ENCODE measurements at regions not wholly inside any gene's neighbourhood (a gene's known extent, or its start where the extent isn't known, plus 50 kb on each side); places are given as distances from the start of the nearest gene placed in this dataset.
"Not testable (repeated sequence)": the region's sequence is repeated elsewhere in the genome, so short reads cannot be mapped to it uniquely, and the experiment has no call there.

GRCh38 chr19:28436320-28436719 lies 776.6 kb downstream of the UQCRFS1 start:
- no peak for DNase-seq (ENCODE audit: low spot score)

- DNase-seq (ENCODE audit: low spot score), result no peak
Observed at GRCh38 chr19:28435551-28436271, 777.2 kb downstream of the UQCRFS1 start.

DNA sequence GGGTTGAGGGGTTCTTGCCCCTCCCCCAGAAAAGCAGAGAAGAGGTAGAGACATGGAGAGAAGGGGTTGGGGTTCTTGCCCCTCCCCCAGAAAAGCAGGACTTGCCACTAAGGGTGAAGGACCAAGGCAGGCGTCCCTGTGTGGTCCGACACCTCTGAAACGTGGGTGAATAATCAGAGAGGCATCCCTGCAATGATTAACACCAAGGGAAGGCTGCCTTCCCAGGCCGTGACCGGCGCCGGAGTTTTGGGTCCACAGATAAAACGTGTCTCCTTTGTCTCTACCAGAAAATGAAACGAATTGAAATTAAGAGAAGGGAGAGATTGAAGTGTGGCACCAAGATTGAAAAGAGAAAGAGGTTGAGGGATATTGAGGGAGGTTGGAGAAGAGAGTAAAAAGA lies 778.2 kb downstream of the UQCRFS1 start:
- DNase-seq (ENCODE audit: low spot score), result not testable (repeated sequence)

- not testable (repeated sequence) for DNase-seq (ENCODE audit: low spot score)
Observed at GRCh38 chr19:28434365-28434764, 778.6 kb downstream of the UQCRFS1 start.

DNA sequence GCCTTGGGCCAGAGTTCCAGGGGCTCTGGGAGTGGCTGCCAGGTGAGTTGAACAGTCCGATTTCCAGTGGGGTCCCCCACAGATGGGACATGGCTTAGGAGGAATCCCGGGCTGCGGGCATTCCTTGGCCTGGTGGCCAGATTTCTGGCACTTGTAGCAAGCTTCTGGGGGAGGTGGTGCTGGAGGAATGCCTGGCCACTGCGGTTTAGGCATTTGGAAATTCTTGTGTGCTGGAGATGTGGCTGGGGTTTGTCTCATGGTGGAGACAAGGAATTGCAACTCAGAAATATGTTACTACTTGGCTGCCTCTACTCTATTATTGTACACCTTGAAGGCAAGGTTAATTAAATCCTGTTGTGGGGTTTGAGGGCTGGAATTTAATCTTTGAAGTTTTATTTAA lies 779.8 kb downstream of the UQCRFS1 start:
- DNase-seq (ENCODE audit: low spot score), result not testable (repeated sequence)

GRCh38 chr19:28430214-28430613 lies 782.7 kb downstream of the UQCRFS1 start:
- DNase-seq (ENCODE audit: low spot score), result no peak

- DNase-seq (ENCODE audit: low spot score), result no peak
Observed at GRCh38 chr19:28429356-28429755, 783.6 kb downstream of the UQCRFS1 start.

GRCh38 chr19:28428663-28429348 lies 784.1 kb downstream of the UQCRFS1 start:
- no peak for DNase-seq (ENCODE audit: low spot score)

GRCh38 chr19:28427376-28428083 lies 785.4 kb downstream of the UQCRFS1 start:
- no peak for DNase-seq (ENCODE audit: low spot score)

DNA sequence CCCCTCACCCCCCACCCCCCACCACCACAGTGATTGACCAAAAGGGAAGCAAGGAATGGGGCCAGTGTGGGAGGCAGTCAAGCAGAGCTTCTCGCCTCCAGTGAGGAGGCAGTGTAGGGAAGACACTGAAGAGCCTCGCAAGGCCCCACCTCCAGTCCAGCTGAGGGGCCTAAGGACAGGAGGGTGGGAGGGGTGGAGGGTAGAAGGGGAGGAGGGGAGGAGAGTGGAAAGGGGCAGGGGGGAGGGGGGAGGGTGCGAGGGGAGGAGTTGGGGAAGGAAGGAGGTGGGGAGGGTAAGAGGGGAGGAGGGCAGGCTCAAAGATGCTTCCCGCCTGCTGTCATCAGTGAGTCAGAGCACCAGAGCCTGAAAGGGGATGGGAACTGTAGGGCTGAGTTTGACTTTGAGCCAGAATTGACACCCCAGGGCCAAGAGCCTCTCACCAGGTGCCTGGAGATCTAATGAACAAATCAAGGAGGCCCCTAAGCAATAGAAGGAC lies 786.2 kb downstream of the UQCRFS1 start:
- DNase-seq (ENCODE audit: low spot score), result no peak

DNA sequence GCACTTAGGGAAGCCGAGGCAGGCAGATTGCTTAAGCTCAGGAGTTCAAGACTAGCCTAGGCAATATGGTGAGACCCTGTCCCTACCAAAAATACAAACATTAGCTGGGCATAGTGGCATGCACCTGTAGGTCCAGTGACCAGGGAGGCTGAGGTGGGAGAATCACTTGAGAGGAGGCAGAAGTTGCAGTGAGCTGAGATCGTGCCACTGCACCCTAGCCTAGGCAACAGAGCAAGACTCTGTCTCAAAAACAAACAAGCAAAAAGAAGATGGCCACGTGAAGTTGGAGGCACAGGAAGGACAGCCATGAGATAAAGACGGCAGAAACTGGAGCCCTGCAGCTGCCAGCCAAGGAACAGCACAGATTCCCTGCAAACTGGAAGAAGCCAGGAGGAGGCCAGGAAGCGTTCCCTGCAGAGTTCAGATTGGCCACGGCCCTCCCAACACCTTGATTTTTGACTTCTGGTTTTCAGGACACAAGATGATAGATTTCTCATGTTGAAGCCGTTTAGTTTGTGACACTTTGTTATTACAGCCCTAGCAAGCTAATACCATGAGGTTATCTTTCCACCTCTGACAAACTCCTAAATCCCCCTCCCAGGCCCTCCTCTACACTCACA lies 786.7 kb downstream of the UQCRFS1 start:
- no peak for DNase-seq (ENCODE audit: low spot score)

- no peak for DNase-seq (ENCODE audit: low spot score)
Observed at GRCh38 chr19:28425046-28425931, 787.7 kb downstream of the UQCRFS1 start.

DNA sequence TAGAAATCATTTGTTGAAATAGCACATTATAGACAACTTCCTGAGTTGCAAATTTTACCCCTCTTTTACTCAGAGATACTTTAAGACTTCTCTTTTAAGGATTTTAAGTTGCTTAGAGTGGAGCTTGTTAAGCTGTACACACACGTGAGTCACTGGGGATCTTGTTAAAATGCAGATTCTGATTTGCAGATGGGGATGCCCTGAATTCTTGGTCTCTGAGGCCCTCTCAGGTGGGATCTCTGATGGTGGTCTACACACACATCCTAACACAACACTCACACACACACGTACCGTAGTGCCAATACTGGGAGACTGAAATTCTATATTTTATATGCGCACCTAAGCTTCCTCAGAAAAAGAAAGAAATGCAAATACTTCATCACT lies 788.3 kb downstream of the UQCRFS1 start:
- no peak for DNase-seq (ENCODE audit: low spot score)

DNA sequence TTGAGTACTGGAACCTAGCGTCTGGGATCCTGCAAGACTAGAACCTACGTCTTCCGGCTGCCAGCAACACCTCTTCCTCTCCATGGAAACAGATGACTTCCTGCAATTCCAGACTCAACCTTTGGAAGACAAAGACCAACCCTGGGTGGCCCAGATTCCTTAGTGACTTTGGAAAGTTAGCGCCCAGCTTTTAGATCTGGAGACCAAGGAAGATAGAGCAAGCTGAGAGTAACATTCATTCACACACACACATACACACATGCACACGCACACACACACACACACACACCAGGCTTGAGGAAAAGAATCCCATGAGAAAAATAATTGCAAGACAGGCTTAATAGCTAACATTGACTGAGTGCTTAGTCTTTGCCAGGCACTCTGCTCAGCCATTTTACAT lies 788.9 kb downstream of the UQCRFS1 start:
- DNase-seq (ENCODE audit: low spot score), result no peak

DNA sequence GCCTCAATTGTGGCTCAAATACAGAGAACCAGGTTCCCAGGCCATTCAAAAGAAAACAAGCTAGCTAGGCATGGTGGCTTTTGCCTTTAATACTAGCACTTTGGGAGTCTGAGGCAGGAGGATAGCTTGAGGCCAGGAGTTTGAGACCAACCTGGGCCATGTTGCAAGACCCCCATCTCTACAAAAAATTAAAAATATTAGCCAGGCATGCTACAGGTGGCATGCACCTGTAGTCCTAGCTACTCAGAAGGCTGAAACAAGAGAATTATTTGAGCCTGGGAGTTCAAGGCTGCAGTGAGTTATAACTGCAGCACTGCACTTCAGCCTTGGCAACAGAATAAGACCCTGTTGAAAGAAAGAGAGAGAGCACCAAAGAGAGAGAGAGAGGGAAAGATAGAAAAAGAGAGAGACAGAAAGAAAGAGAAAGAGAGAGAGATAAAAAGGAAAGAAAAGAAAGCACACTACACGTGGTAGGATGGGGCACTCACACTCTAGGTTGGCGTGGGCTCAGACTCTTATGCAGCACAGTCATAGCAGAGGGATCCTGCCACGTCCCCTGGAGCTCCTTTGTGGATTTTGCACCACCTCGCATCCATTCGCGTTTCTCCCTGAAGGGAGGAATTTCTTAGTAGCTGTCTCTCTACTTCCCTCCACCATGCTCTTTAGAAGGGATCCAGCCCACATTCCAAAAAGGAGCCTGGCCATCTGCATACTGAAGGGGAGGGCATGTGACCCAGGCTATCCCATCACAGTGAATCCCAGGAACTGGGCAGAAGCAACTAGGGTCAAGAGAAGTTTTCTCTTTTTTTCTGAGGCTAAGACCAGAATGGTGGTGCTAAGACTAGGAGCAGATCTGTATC lies 789.9 kb downstream of the UQCRFS1 start:
- no peak for DNase-seq (ENCODE audit: low spot score)

GRCh38 chr19:28422046-28422445 lies 790.9 kb downstream of the UQCRFS1 start:
- DNase-seq (ENCODE audit: low spot score), result no peak

DNA sequence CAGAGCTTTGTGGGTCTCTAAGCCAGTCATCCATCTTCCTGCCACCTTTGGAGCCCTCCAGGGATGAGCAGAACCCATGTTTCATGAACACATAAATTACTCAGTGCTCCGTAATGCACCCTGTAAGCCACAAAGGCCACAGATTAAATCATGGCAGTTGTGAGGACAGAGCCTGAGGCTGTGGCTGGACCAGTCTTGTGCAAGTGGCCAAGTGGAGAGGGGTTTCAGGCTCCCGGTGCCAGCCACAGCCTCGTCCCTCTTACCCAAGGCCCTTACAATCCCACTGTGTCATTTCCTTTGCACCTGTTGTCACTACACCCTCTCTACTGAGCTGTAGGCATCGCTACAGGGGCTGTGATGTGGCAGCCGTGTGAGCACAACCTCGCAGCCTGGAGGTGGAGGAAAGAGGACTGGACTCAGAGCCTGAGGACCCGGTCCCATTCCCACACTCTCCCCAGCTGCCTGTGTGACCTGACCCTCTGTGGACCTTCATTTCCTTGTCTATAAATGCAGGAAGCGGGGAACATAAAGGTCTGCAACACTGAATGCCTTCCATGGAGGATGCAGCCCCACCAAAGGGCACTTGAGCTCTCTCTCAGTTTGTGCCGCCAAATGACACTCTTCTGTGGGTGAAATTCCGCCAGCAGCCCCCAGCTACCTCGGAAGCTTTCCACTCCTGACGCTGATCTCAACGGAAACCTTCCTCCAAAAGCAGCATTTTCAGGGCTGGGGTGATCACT lies 792.0 kb downstream of the UQCRFS1 start:
- no peak for DNase-seq (ENCODE audit: low spot score)

DNA sequence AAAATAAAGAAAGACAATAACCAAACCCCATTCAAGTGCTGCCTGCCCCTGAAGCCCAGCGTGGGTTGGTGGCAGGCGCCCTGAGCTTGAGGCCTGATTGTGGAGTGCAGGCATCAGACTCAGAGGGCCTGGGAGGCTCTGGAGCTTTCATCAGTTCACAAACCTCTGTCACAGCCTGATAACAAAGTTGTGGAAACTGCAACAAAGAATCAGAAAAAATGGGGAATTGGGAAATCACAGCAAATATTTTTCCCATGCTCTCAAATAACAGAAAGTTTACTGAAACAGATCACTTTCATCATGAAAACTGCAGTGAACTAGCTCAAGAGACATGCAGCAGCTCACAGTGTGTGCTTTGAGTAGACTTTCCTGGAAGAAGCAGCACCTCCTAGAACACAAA lies 793.6 kb downstream of the UQCRFS1 start:
- no peak for DNase-seq (ENCODE audit: low spot score)

GRCh38 chr19:28417361-28417760 lies 795.6 kb downstream of the UQCRFS1 start:
- no peak for DNase-seq (ENCODE audit: low spot score)

DNA sequence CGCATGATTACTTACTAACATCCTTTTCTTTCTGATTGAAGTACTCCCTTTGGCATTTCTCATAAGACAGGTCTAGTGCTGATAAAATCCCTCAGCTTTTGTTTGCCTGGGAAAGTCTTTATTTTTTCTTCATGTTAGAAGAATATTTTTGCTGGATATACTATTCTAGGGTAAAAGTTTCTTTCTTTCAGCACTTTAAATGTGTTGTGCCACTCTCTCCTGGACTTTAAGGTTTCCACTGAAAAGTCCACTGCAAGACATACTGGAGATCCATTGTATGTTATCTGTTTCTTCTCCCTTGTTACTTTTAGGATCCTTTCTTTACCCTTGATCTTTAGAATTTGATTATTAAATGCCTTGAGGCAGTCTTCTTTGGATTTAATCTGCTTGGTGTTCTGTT lies 796.7 kb downstream of the UQCRFS1 start:
- DNase-seq (ENCODE audit: low spot score), result no peak
